GM19324 (cell line): ENCODE measurements at regions not wholly inside any gene's neighbourhood (a gene's known extent, or its start where the extent isn't known, plus 50 kb on each side); places are given as distances from the start of the nearest gene placed in this dataset.

Experiments used
- ATAC-seq: cut with Tn5 transposase; IDR thresholded peaks from one replicate; pipeline ENCODE4 v1.9.1; 2021; ENCODE audit warnings: mild to moderate bottlenecking, moderate library complexity; ENCODE audit not compliant: unreplicated experiment, low FRiP score

DNA sequence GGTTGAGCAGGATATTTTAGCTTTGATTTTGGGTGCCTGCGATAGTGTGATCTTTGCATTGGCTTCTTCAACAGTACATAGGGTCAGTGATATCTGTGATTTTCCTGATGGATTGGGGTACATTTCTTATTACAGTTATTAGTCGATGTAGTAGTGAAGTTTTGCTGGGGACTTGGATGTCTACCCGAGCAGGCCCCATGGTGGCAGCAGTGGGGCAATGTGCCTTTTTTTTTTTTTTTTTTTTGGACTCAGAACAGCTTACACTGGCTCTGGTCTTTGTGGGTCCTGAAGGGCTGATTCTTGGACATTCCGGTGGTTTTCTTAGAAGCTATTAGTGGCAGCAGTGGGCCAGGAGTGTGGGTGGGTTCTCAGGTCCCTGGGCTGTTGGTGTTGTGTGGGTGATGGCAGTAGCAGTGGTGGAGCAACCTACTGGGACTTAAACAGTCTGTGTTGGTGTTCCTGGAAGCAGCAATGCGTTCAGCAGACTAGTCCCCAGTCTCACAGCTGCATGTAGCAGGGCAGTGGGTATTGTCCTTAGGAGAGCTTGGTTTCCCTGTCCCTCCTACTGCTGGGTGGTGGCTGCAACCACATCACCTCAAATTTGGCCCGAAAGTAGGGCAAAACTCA, 53.7 kb upstream of the SLC4A10 start:
- ATAC-seq, result no peak

GRCh38 chr2:161571051-161571429, 53.2 kb upstream of the SLC4A10 start:
- ATAC-seq, result no peak
